ENCODE measurements at regions not wholly inside any gene's neighbourhood (a gene's known extent, or its start where the extent isn't known, plus 50 kb on each side); places are given as distances from the start of the nearest gene placed in this dataset.
A peak's percentile ranks its signal among the peaks of the same experiment; 100 is the strongest.
"Not testable (repeated sequence)": the region's sequence is repeated elsewhere in the genome, so short reads cannot be mapped to it uniquely, and the experiment has no call there.

DNA sequence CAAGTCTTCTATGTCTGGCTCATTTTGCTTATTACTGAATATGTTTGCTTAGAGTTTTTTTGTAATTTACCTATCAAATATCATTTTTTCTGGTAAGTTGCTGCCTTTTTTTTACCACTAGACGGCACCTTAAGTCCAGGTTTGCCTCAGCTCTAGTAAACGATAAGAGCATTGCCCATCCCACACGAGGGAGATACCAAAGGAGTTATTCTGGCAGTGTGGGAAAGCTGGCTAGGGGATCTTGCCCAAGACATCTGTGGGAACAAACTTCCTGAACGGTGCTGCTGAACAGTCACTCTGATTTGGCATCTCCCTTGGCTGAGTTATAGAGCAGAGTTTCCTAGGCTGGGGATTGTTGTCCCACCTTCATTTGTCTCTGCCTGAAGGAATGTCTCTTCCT is 306.4 kb downstream of the COL12A1 start:
- peak; percentile 6 for DNase-seq (ENCODE audit: low spot score)
- H3K4me3 Mint-ChIP-seq (ENCODE audit: unreplicated experiment) = no peak overlapping the region
- no peak overlapping the region for H3K27ac Mint-ChIP-seq (ENCODE audit: unreplicated experiment)
- no peaks in the 10 kb centered on the region for H3K9me3 Mint-ChIP-seq (ENCODE audit: unreplicated experiment)
- H3K27me3 Mint-ChIP-seq (ENCODE audit: unreplicated experiment) = peaks cover 2% of the 10 kb centered on the region
- peaks cover 5% of the 10 kb centered on the region for H3K4me1 Mint-ChIP-seq (ENCODE audit: unreplicated experiment)
- H3K36me3 Mint-ChIP-seq (ENCODE audit: low read depth, unreplicated experiment) = no peaks in the 10 kb centered on the region
- no peak for TF ChIP-seq CTCF (IDR thresholded peaks at IDR 0.05; ENCODE audit: unreplicated experiment)

GRCh38 chr6:74892091-74892490 is 313.8 kb downstream of the COL12A1 start:
- peaks cover 2% of the 10 kb centered on the region for H3K27me3 Mint-ChIP-seq (ENCODE audit: unreplicated experiment)
- no peak for TF ChIP-seq CTCF (IDR thresholded peaks at IDR 0.05; ENCODE audit: unreplicated experiment)
- H3K4me1 Mint-ChIP-seq (ENCODE audit: unreplicated experiment) = no peaks in the 10 kb centered on the region
- H3K4me3 Mint-ChIP-seq (ENCODE audit: unreplicated experiment) = no peak overlapping the region
- H3K36me3 Mint-ChIP-seq (ENCODE audit: low read depth, unreplicated experiment) = no peaks in the 10 kb centered on the region
- no peaks in the 10 kb centered on the region for H3K9me3 Mint-ChIP-seq (ENCODE audit: unreplicated experiment)
- no peak for DNase-seq (ENCODE audit: low spot score)
- H3K27ac Mint-ChIP-seq (ENCODE audit: unreplicated experiment) = no peak overlapping the region

DNA sequence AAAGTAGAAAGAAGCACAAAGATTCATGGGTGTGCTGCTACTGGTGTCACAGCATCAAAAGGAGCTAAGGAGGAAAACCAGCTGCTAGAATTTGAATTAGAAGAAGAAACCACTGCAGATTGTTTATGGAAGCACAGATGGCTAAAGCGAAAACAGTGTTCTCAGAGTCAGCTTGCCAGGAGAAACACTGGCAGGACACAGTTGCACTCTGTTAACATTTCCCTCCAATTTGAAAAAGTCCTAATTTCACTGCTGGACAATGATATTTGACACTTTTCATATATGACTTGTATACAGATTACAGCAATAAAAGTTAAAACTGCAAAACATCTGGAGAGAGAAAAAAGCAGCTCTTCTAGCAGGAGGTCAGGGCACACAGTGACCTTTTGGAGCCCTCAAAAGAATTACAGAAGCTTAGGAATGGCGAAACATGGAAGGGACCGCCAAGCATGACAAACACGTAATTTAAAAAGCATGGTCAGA is 314.5 kb downstream of the COL12A1 start:
- no peak for TF ChIP-seq CTCF (IDR thresholded peaks at IDR 0.05; ENCODE audit: unreplicated experiment)
- Mint-ChIP-seq H3K36me3 (ENCODE audit: low read depth, unreplicated experiment) (no peaks in the 10 kb centered on the region), H3K27ac (ENCODE audit: unreplicated experiment) (no peak overlapping the region), H3K27me3 (ENCODE audit: unreplicated experiment) (peaks cover 2% of the 10 kb centered on the region), H3K4me3 (ENCODE audit: unreplicated experiment) (no peak overlapping the region), H3K4me1 (ENCODE audit: unreplicated experiment) (no peaks in the 10 kb centered on the region), H3K9me3 (ENCODE audit: unreplicated experiment) (no peaks in the 10 kb centered on the region)
- no peak for DNase-seq (ENCODE audit: low spot score)

DNA sequence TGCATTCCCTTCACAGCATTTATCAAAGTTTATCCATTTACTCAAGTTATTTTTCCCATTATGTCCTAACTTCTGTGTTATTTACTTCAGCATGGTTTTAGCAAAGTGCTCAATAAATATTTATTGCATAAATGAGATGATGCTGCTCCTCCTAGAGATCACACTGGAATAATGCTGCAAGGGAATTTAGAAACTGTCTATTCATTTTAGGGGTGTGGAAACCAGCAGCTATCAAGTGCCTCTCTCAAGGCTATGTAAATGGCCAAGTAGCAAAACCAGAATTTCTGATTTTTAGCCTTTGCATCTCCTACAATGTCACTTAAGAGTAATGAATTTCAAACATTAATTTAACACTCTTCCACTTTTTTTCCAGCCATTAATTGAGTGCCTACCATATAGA is 316.2 kb downstream of the COL12A1 start:
- H3K27me3 Mint-ChIP-seq (ENCODE audit: unreplicated experiment) = peaks cover 2% of the 10 kb centered on the region
- H3K9me3 Mint-ChIP-seq (ENCODE audit: unreplicated experiment) = no peaks in the 10 kb centered on the region
- no peaks in the 10 kb centered on the region for H3K36me3 Mint-ChIP-seq (ENCODE audit: low read depth, unreplicated experiment)
- H3K4me3 Mint-ChIP-seq (ENCODE audit: unreplicated experiment) = no peak overlapping the region
- DNase-seq (ENCODE audit: low spot score) = no peak
- TF ChIP-seq CTCF (IDR thresholded peaks at IDR 0.05; ENCODE audit: unreplicated experiment) = no peak
- H3K4me1 Mint-ChIP-seq (ENCODE audit: unreplicated experiment) = no peaks in the 10 kb centered on the region
- no peak overlapping the region for H3K27ac Mint-ChIP-seq (ENCODE audit: unreplicated experiment)

DNA sequence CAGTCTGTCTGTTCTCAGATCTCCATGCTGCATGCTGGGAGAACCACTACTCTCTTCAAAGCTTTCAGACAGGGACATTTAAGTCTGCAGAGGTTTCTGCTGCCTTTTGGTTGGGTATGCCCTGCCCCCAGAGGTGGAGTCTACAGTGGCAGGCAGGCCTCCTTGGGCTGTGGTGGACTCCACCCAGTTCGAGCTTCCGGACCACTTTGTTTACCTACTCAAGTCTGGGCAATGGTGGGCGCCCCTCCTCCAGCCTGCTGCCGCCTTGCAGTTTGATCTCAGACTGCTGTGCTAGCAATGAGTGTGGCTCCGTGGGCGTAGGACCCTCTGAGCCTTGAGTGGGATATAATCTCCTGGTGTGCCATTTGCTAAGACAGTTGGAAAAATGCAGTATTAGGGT is 317.1 kb downstream of the COL12A1 start:
- H3K27me3 Mint-ChIP-seq (ENCODE audit: unreplicated experiment); H3K27ac Mint-ChIP-seq (ENCODE audit: unreplicated experiment); H3K36me3 Mint-ChIP-seq (ENCODE audit: low read depth, unreplicated experiment); DNase-seq (ENCODE audit: low spot score); H3K4me3 Mint-ChIP-seq (ENCODE audit: unreplicated experiment); H3K9me3 Mint-ChIP-seq (ENCODE audit: unreplicated experiment); H3K4me1 Mint-ChIP-seq (ENCODE audit: unreplicated experiment): not testable (repeated sequence)

GRCh38 chr6:74879976-74880375 is 325.9 kb downstream of the COL12A1 start:
- H3K36me3 Mint-ChIP-seq (ENCODE audit: low read depth, unreplicated experiment) = no peaks in the 10 kb centered on the region
- no peak overlapping the region for H3K27ac Mint-ChIP-seq (ENCODE audit: unreplicated experiment)
- H3K4me1 Mint-ChIP-seq (ENCODE audit: unreplicated experiment) = no peaks in the 10 kb centered on the region
- TF ChIP-seq CTCF (IDR thresholded peaks at IDR 0.05; ENCODE audit: unreplicated experiment) = no peak
- peaks cover 3% of the 10 kb centered on the region for H3K27me3 Mint-ChIP-seq (ENCODE audit: unreplicated experiment)
- no peak for DNase-seq (ENCODE audit: low spot score)
- no peaks in the 10 kb centered on the region for H3K9me3 Mint-ChIP-seq (ENCODE audit: unreplicated experiment)
- H3K4me3 Mint-ChIP-seq (ENCODE audit: unreplicated experiment) = no peak overlapping the region

Measured in endothelial cell (in vitro differentiated cells).